ENCODE measurements at regions not wholly inside any gene's neighbourhood (a gene's known extent, or its start where the extent isn't known, plus 50 kb on each side); places are given as distances from the start of the nearest gene placed in this dataset.

DNA sequence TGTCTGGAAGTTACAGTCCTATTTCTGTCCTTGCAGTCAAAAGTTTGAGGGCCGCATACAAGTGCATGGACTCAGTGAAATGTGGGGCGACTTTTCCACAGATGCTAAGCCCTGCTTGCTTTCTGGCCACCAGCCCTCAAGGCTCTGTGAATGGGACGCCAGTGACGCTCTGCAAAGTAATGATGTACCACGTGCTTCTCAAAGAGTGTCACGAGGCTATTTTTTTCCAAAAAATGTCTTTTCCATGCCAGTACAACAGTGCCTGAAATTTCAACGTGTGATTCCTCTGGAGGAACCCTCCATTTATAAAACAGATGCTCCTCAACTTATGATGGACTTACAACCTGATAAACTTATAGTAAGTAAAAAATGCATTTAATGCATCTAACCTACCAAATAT is 281.8 kb upstream of the CRBN start:
- no peak overlapping the region for H2AFZ ChIP-seq (ENCODE audit: low read depth, low read length)
- no peaks in the 10 kb centered on the region for H3K36me3 Mint-ChIP-seq (ENCODE audit: low read depth, unreplicated experiment)
- no peak for DNase-seq (ENCODE audit: low read depth)

DNA sequence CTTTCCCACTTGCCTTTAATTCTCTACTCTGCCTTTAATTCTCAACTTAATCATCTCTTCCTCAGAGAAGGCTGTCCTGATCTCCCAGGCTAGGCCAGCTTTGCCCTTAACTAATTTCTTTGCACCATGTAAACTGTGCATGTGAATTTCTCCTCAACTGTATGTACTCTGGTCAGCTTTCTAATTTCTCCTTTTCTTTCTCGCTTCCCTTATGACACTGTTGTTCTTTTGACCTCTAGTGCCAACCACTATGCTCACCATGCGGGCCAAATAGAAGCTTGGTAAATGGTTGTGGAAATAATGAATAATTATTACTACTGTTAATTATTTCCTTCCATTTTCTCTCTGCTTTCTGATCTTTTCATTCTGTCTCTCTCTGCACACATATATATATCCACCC is 269.0 kb upstream of the CRBN start:
- H3K4me3 ChIP-seq (ENCODE audit: insufficient read depth, low read depth, low read length) = no peak overlapping the region
- no peaks in the 10 kb centered on the region for H3K36me3 ChIP-seq (ENCODE audit: insufficient read depth, low read length)
- no peaks in the 10 kb centered on the region for H3K9me3 ChIP-seq (ENCODE audit: insufficient read depth, low read depth, low read length)
- DNase-seq (ENCODE audit: low read depth) (no peak), FAIRE-seq (no peak)
- H3K4me2 ChIP-seq (ENCODE audit: low read length) = no peak overlapping the region
- H4K20me1 ChIP-seq (ENCODE audit: insufficient read depth, low read length) = no peaks in the 10 kb centered on the region
- Mint-ChIP-seq H3K4me3 (ENCODE audit: unreplicated experiment) (no peak overlapping the region), H3K36me3 (ENCODE audit: low read depth, unreplicated experiment) (no peaks in the 10 kb centered on the region), H3K27ac (ENCODE audit: unreplicated experiment) (no peak overlapping the region), H3K9me3 (ENCODE audit: unreplicated experiment) (peaks cover 1% of the 10 kb centered on the region), H3K4me1 (ENCODE audit: low read depth, unreplicated experiment) (no peaks in the 10 kb centered on the region), H3K27me3 (ENCODE audit: low read depth, unreplicated experiment) (no peaks in the 10 kb centered on the region)
- TF ChIP-seq, protein P1, sequence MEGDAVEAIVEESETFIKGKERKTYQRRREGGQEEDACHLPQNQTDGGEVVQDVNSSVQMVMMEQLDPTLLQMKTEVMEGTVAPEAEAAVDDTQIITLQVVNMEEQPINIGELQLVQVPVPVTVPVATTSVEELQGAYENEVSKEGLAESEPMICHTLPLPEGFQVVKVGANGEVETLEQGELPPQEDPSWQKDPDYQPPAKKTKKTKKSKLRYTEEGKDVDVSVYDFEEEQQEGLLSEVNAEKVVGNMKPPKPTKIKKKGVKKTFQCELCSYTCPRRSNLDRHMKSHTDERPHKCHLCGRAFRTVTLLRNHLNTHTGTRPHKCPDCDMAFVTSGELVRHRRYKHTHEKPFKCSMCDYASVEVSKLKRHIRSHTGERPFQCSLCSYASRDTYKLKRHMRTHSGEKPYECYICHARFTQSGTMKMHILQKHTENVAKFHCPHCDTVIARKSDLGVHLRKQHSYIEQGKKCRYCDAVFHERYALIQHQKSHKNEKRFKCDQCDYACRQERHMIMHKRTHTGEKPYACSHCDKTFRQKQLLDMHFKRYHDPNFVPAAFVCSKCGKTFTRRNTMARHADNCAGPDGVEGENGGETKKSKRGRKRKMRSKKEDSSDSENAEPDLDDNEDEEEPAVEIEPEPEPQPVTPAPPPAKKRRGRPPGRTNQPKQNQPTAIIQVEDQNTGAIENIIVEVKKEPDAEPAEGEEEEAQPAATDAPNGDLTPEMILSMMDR (IDR thresholded peaks at IDR 0.05; ENCODE audit: insufficient read depth, low read depth, low read length) = no peak
- no peak for TF ChIP-seq EZH2 (IDR thresholded peaks at IDR 0.05; ENCODE audit: insufficient read depth, low read length)
- H3K27me3 ChIP-seq (ENCODE audit: insufficient read depth, low read length) = no peaks in the 10 kb centered on the region
- no peaks in the 10 kb centered on the region for H3K4me1 ChIP-seq (ENCODE audit: insufficient read depth, low read length)
- no peak overlapping the region for H3K9ac ChIP-seq (ENCODE audit: low read length)
- no peaks in the 10 kb centered on the region for H3K79me2 ChIP-seq (ENCODE audit: insufficient read depth, low read length)
- H3K27ac ChIP-seq (ENCODE audit: low read depth, low read length) = no peak overlapping the region
- H2AFZ ChIP-seq (ENCODE audit: low read depth, low read length) = no peak overlapping the region

More for the DNA sequence above, 281.8 kb upstream of the CRBN start:
- H3K4me1 ChIP-seq (ENCODE audit: insufficient read depth, low read length) = no peaks in the 10 kb centered on the region
- no peak for FAIRE-seq
- Mint-ChIP-seq H3K4me3 (ENCODE audit: unreplicated experiment) (no peak overlapping the region), H3K27me3 (ENCODE audit: low read depth, unreplicated experiment) (no peaks in the 10 kb centered on the region), H3K9me3 (ENCODE audit: unreplicated experiment) (peaks cover 3% of the 10 kb centered on the region), H3K27ac (ENCODE audit: unreplicated experiment) (no peak overlapping the region), H3K4me1 (ENCODE audit: low read depth, unreplicated experiment) (no peaks in the 10 kb centered on the region)
- no peaks in the 10 kb centered on the region for H3K9me3 ChIP-seq (ENCODE audit: insufficient read depth, low read depth, low read length)
- no peak overlapping the region for H3K9ac ChIP-seq (ENCODE audit: low read length)
- H3K27me3 ChIP-seq (ENCODE audit: insufficient read depth, low read length) = no peaks in the 10 kb centered on the region
- no peak overlapping the region for H3K4me2 ChIP-seq (ENCODE audit: low read length)
- H3K27ac ChIP-seq (ENCODE audit: low read depth, low read length) = no peak overlapping the region
- H4K20me1 ChIP-seq (ENCODE audit: insufficient read depth, low read length) = no peaks in the 10 kb centered on the region
- H3K36me3 ChIP-seq (ENCODE audit: insufficient read depth, low read length) = no peaks in the 10 kb centered on the region
- H3K79me2 ChIP-seq (ENCODE audit: insufficient read depth, low read length) = no peaks in the 10 kb centered on the region
- no peak overlapping the region for H3K4me3 ChIP-seq (ENCODE audit: insufficient read depth, low read depth, low read length)
- no peak for TF ChIP-seq EZH2 (IDR thresholded peaks at IDR 0.05; ENCODE audit: insufficient read depth, low read length)
- TF ChIP-seq, protein P1 (IDR thresholded peaks at IDR 0.05; ENCODE audit: insufficient read depth, low read depth, low read length) = no peak

DNA sequence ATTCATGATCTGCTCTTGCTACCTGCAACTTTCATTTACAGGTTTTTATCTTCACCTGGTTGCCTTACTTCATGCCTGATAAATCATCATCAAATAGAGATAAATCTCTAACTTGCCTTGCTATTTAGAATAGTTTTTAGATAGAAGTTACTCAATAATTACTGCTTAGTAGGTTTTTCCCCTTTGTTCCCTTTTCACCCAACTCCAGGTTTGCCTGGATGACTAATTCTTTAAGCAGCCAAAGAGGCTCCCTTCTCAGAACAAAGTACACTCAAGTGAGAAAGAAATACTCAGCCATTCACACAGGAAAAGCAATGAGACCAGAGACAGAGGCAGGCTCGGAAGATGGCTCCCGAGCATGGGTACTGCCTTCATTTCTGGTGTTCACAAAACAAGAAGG is 268.1 kb upstream of the CRBN start:
- Histone ChIP-seq H3K4me2 (ENCODE audit: low read length) (no peak overlapping the region), H3K4me1 (ENCODE audit: insufficient read depth, low read length) (no peaks in the 10 kb centered on the region), H3K27me3 (ENCODE audit: insufficient read depth, low read length) (no peaks in the 10 kb centered on the region), H3K9ac (ENCODE audit: low read length) (no peak overlapping the region), H4K20me1 (ENCODE audit: insufficient read depth, low read length) (no peaks in the 10 kb centered on the region), H2AFZ (ENCODE audit: low read depth, low read length) (no peak overlapping the region), H3K79me2 (ENCODE audit: insufficient read depth, low read length) (no peaks in the 10 kb centered on the region), H3K4me3 (ENCODE audit: insufficient read depth, low read depth, low read length) (no peak overlapping the region), H3K36me3 (ENCODE audit: insufficient read depth, low read length) (no peaks in the 10 kb centered on the region), H3K27ac (ENCODE audit: low read depth, low read length) (no peak overlapping the region), H3K9me3 (ENCODE audit: insufficient read depth, low read depth, low read length) (no peaks in the 10 kb centered on the region)
- H3K4me1 Mint-ChIP-seq (ENCODE audit: low read depth, unreplicated experiment) = no peaks in the 10 kb centered on the region
- DNase-seq (ENCODE audit: low read depth) (no peak), FAIRE-seq (no peak)
- H3K36me3 Mint-ChIP-seq (ENCODE audit: low read depth, unreplicated experiment) = no peaks in the 10 kb centered on the region
- no peak overlapping the region for H3K4me3 Mint-ChIP-seq (ENCODE audit: unreplicated experiment)
- H3K9me3 Mint-ChIP-seq (ENCODE audit: unreplicated experiment) = peaks cover 1% of the 10 kb centered on the region
- H3K27ac Mint-ChIP-seq (ENCODE audit: unreplicated experiment) = no peak overlapping the region
- H3K27me3 Mint-ChIP-seq (ENCODE audit: low read depth, unreplicated experiment) = no peaks in the 10 kb centered on the region
- TF ChIP-seq, protein P1 (IDR thresholded peaks at IDR 0.05; ENCODE audit: insufficient read depth, low read depth, low read length) = no peak
- TF ChIP-seq EZH2 (IDR thresholded peaks at IDR 0.05; ENCODE audit: insufficient read depth, low read length) = no peak
